ENCODE measurements at regions not wholly inside any gene's neighbourhood (a gene's known extent, or its start where the extent isn't known, plus 50 kb on each side); places are given as distances from the start of the nearest gene placed in this dataset.

DNA sequence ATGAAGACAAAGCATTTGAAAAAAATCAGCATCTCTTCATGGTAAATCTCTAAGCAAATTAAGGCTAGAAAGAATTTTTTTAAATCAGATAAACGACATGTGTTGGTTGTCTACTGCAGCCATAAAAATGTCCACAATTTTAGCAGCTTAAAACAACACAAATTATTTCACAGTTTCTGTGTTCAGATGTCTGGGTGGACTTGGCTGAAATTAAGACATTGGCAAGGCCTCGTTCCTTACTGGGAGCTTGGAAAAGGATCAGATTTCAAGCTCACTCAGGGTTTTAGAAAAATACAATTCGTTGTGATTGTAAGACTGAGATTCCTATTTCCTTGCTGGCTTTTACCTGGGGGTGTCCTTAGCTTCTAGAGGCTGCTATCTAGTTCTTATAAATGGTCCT, 1470.6 kb downstream of the PCDH19 start:
- Histone ChIP-seq H3K36me3 (ENCODE audit: control insufficient read depth in 2 of 4, insufficient read depth in 4 of 4, low read length in 3 of 4) (no peaks in the 10 kb centered on the region), H2BK12ac (ENCODE audit: low read depth, low read length) (no peak overlapping the region), H3K56ac (replicated peaks; ENCODE audit: insufficient read length, low read depth, low read length) (no peak overlapping the region), H2AFZ (ENCODE audit: low read length) (no peak overlapping the region; the same call in 1 of the 2 replicates), H3K9me3 (ENCODE audit: insufficient read depth in 2 of 2, low read depth in 1 of 2, low read length in 1 of 2) (no peaks in the 10 kb centered on the region), H2BK5ac (ENCODE audit: low read depth, low read length) (no peak overlapping the region), H3K18ac (ENCODE audit: extremely low read depth, low read length) (no peak overlapping the region), H3K4me1 (replicated peaks in 1 of 4; ENCODE audit: control insufficient read depth in 3 of 4, insufficient read depth in 4 of 4, low read length in 3 of 4) (no peaks in the 10 kb centered on the region), H3K27me3 (replicated peaks in 1 of 4; ENCODE audit: control insufficient read depth in 3 of 4, extremely low read depth in 1 of 4, insufficient read depth in 3 of 4, low read length in 3 of 4) (no peaks in the 10 kb centered on the region), H3K79me1 (ENCODE audit: low read depth, low read length) (no peaks in the 10 kb centered on the region), H2BK20ac (ENCODE audit: low read length) (no peak overlapping the region), H3K4ac (replicated peaks; ENCODE audit: insufficient read length, low read depth, low read length) (no peak overlapping the region), H2AK5ac (ENCODE audit: low read depth, low read length) (no peak overlapping the region), H3K4me3 (ENCODE audit: extremely low read depth in 1 of 4, insufficient read depth in 2 of 4, low read depth in 3 of 4, low read length in 4 of 4) (no peak overlapping the region), H4K91ac (replicated peaks; ENCODE audit: insufficient read length, low read length) (no peak overlapping the region), H4K8ac (ENCODE audit: extremely low read depth, insufficient read depth, low read length) (no peak overlapping the region), H3K14ac (ENCODE audit: insufficient read length) (no peak overlapping the region), H3K4me2 (ENCODE audit: insufficient read depth in 1 of 2, low read depth in 2 of 2, low read length in 2 of 2) (no peak overlapping the region), H4K5ac (ENCODE audit: insufficient read length, low read depth, low read length) (no peak overlapping the region), H3K23ac (ENCODE audit: insufficient read length) (no peak overlapping the region), H3K79me2 (ENCODE audit: control insufficient read depth in 1 of 2, insufficient read depth in 2 of 2, low read length in 2 of 2) (no peaks in the 10 kb centered on the region), H2BK15ac (ENCODE audit: low read length) (no peak overlapping the region), H2BK120ac (replicated peaks; ENCODE audit: low read depth, low read length) (no peak overlapping the region), H3K27ac (ENCODE audit: low read depth, low read length) (no peak overlapping the region), H4K20me1 (replicated peaks in 1 of 2; ENCODE audit: control insufficient read depth in 1 of 2, insufficient read depth in 2 of 2, low read length in 2 of 2) (no peaks in the 10 kb centered on the region), H3K9ac (replicated peaks in 1 of 4; ENCODE audit: extremely low read depth in 1 of 4, low read depth in 3 of 4, low read length in 3 of 4) (no peak overlapping the region), H3K23me2 (ENCODE audit: low read depth, low read length) (no peaks in the 10 kb centered on the region)
- 71% methylated on average over 3 of the region's 3 CpGs; no CpG with 5 or more reads in 1 of the 2 experiments for WGBS, 2 experiments (ENCODE audit: extremely low coverage in 1 of 2, insufficient coverage in 1 of 2, insufficient read length in 1 of 2, insufficient replicate concordance in 2 of 2, low coverage in 1 of 2, low lambda C conversion rate in 2 of 2, missing lambda C conversion rate in 1 of 2)
- FAIRE-seq = no peak
- ChIA-PET CTCF (ENCODE audit: partially characterized antibody) (no interaction called here), POLR2A (ENCODE audit: partially characterized antibody) (no interaction called here)
- DNase-seq (ENCODE audit: low read depth in 1 of 2, low spot score in 2 of 2) = no peak
- TF ChIP-seq ZNF274 (IDR thresholded peaks at IDR 0.05; ENCODE audit: borderline replicate concordance, extremely low read depth, low read length) (no peak), KDM4A (IDR thresholded peaks at IDR 0.05; ENCODE audit: low read depth, low read length, severe bottlenecking) (no peak), KDM5A (IDR thresholded peaks at IDR 0.05; ENCODE audit: low read length) (no peak), BCL11A (IDR thresholded peaks at IDR 0.05; ENCODE audit: low read depth in 2 of 2, low read length in 2 of 2) (no peak), JUN (IDR thresholded peaks at IDR 0.05; ENCODE audit: low read depth, low read length) (no peak), CHD1 (IDR thresholded peaks at IDR 0.05; ENCODE audit: low read depth, low read length) (no peak), SUZ12 (IDR thresholded peaks at IDR 0.05; ENCODE audit: low read length) (no peak), KDM1A (IDR thresholded peaks at IDR 0.05; ENCODE audit: borderline replicate concordance, low read length) (no peak), SRF (IDR thresholded peaks at IDR 0.05; ENCODE audit: low read depth, low read length) (no peak), MAX (IDR thresholded peaks at IDR 0.05) (no peak), JUND (IDR thresholded peaks at IDR 0.05; ENCODE audit: low read length) (no peak), CBX8 (IDR thresholded peaks at IDR 0.05; ENCODE audit: borderline replicate concordance, low read depth, low read length) (no peak), GABPA (IDR thresholded peaks at IDR 0.05; ENCODE audit: borderline replicate concordance, insufficient read depth, low read length) (no peak), HDAC2 (IDR thresholded peaks at IDR 0.05; ENCODE audit: borderline replicate concordance in 1 of 2, low read depth in 2 of 2, low read length in 2 of 2) (no peak), SP4 (IDR thresholded peaks at IDR 0.05; ENCODE audit: low read length) (no peak), CHD2 (IDR thresholded peaks at IDR 0.05; ENCODE audit: low read length) (no peak)

Data from H1 (cell line).